Fibroblast of pulmonary artery (primary cell): ENCODE measurements at regions not wholly inside any gene's neighbourhood (a gene's known extent, or its start where the extent isn't known, plus 50 kb on each side); places are given as distances from the start of the nearest gene placed in this dataset.

Experiments used
- DNase-seq: peaks from one replicate; pipeline ENCODE4 v3.0.0-alpha.2; 2010; ENCODE audit warnings: low read depth
- H3K4me3 ChIP-seq: replicated peaks from 2 replicates; pipeline ENCODE4 v1.5.1; 2011; ENCODE audit warnings: low read depth, mild to moderate bottlenecking, control low read depth, low read length, moderate library complexity
- TF ChIP-seq, protein P1 (sequence below): IDR thresholded peaks from 2 replicates; pipeline ENCODE4 v1.5.1; 2011; ENCODE audit warnings: mild to moderate bottlenecking, control low read depth, low read length, inconsistent platforms; ENCODE audit errors: missing control alignments

DNA sequence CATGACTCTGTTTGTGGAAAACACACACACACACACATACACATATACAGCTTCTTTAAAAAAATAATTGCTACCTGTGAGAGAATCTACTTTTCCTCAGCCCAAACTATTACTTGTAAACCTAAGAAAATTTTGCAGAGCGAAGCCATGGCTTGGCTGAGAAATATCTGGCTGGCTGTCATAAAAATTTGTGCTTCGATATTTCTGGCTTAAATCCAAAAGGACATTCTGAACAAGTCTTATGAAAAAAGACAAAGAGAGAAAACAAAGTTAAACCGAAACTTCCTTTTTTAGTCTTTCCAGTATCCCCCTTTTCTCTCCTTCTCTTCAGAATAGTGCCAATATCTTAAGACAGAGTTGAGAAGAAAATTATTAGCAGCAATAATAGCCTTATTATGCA, 2048.0 kb downstream of the SUCLG1 start:
- DNase-seq = peak; percentile 20
- TF ChIP-seq, protein P1, sequence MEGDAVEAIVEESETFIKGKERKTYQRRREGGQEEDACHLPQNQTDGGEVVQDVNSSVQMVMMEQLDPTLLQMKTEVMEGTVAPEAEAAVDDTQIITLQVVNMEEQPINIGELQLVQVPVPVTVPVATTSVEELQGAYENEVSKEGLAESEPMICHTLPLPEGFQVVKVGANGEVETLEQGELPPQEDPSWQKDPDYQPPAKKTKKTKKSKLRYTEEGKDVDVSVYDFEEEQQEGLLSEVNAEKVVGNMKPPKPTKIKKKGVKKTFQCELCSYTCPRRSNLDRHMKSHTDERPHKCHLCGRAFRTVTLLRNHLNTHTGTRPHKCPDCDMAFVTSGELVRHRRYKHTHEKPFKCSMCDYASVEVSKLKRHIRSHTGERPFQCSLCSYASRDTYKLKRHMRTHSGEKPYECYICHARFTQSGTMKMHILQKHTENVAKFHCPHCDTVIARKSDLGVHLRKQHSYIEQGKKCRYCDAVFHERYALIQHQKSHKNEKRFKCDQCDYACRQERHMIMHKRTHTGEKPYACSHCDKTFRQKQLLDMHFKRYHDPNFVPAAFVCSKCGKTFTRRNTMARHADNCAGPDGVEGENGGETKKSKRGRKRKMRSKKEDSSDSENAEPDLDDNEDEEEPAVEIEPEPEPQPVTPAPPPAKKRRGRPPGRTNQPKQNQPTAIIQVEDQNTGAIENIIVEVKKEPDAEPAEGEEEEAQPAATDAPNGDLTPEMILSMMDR = no peak
- H3K4me3 ChIP-seq = peak overlapping the region; percentile 36

- DNase-seq = no peak
- H3K4me3 ChIP-seq = no peak overlapping the region
- TF ChIP-seq, protein P1 = no peak
These were observed 2063.5 kb downstream of the SUCLG1 start for GRCh38 chr2:82395531-82395930.

GRCh38 chr2:82391386-82391785, 2067.7 kb downstream of the SUCLG1 start:
- TF ChIP-seq, protein P1 = no peak
- DNase-seq = no peak
- no peak overlapping the region for H3K4me3 ChIP-seq

GRCh38 chr2:82355622-82356021, 2051.1 kb upstream of the LRRTM1 start:
- no peak for DNase-seq
- H3K4me3 ChIP-seq = no peak overlapping the region
- TF ChIP-seq, protein P1 = no peak

DNA sequence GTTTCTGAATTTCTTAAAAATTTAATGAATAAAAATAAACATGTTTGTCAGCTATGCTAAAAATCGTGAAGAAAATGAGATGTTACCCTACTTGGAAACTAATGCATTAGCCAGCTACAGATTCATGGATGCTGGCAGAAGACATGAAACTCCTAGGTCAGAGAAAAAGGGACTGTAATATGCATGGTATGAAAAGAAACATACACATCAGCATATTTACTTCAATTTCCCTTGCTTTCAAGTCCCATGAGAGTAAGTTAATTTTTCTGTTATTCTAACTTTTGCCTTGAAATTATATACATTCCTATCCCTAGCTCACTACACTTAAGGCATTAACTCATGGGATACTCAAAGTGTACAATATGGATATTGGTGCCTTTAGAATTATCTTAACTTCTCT, 2041.4 kb upstream of the LRRTM1 start:
- TF ChIP-seq, protein P1 = no peak
- no peak overlapping the region for H3K4me3 ChIP-seq
- DNase-seq = no peak

- peak; percentile 40 for DNase-seq
- H3K4me3 ChIP-seq = no peak overlapping the region
- TF ChIP-seq, protein P1 = peak; percentile 15
These were observed 2040.1 kb upstream of the LRRTM1 start for GRCh38 chr2:82344670-82345069.

GRCh38 chr2:82342356-82342755, 2037.8 kb upstream of the LRRTM1 start:
- no peak for DNase-seq
- no peak overlapping the region for H3K4me3 ChIP-seq
- TF ChIP-seq, protein P1 = no peak
